Dermis microvascular lymphatic vessel endothelial cell (primary cell): ENCODE measurements at regions not wholly inside any gene's neighbourhood (a gene's known extent, or its start where the extent isn't known, plus 50 kb on each side); places are given as distances from the start of the nearest gene placed in this dataset.

Experiments
- DNase-seq, 2 donors: peaks; one replicate each; pipeline versions ENCODE4 v3.0.0 to v3.0.0-alpha.2; 2010; ENCODE audit warnings: low read depth in 2 of 2

- DNase-seq, result peak; percentile 9 to 19
These were observed 110.4 kb downstream of the DAD1 start for GRCh38 chr14:22478670-22479069.

DNA sequence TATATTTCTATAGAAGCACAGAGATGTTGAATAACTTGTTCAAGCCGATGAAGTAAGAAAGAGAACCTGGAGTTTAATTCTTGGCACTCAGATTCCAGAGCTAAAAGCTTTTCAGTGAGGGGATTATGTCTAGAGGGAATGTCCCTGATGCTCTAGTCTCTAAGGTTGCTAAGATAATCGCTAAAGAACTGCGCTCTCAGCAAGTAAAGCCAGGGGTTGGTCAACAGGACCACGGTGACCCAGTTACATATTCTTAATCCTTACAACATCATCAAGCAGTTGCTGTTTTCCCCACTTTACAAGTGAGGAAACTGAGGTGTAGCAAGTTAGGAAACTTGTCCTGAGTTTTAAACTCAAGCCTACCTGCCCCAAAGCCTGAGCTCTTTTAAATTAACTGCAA is 110.8 kb downstream of the DAD1 start:
- no peak for DNase-seq

DNA sequence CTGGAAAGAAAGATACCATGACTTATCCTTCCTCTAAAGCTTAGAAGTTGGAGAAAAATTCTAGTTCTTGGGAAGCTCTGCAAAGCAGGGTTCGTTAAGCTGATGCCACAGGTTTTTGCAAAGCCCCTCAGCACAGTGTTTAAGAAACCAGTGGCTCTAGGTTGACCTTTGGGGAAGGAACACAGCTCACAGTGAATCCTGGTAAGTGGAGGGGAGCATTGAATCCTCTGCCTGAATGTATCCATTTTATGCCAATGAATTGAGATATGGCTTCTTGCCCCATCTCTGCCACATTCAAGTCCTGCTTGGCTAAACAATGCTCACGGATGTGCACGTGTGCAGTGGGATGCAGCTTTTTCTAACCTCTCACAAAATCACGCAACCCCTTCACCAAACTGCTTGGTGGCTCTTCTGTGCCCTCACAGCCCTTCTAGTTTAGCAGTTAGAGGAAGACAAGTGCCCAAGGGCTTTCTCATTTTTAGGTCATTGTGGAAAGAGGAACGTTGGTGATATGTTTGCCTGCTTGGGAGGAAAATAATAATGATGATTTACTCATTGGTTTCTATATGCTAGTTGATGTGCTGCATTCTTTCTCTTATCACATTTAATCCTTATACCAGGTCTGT is 111.3 kb downstream of the DAD1 start:
- DNase-seq, result no peak

DNA sequence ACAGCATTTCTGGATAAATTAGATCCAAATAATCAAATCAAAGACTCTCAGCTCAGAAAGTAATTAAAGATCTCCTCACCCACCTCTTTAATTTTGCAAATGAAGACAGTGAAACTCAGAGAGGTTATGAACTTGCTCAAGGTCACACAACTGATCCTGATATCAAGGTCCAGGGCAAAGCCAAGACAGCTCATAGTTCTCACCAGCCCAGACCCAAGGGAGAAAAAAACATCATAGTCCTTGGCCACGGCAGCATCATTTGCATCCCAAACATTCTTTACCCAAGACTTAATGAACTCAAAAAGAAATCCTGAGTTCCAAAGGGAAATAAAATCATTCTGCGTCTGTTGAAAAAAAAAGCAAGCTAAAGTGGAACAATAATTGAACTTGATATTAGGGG is 112.1 kb downstream of the DAD1 start:
- no peak for DNase-seq

- no peak for DNase-seq
These were observed 112.8 kb downstream of the DAD1 start for GRCh38 chr14:22476005-22476751.

DNA sequence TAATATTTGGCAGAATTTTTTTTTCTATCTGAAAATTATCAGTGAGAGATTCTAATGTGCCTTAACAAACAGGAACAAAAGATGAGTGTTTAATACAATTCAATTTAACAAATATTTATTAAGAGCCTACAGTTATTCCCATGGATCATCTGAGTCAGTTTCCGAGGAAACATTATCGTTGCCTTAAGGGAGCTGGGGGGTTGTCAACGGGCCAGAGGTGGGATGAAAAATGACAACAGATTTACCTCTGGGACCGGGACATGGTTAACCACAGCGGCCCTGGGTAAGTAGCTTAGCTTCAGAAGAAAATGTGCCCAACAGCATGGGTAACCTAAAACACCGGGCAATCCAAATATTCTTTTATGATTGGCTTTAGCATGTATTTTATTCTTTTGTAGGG is 113.6 kb downstream of the DAD1 start:
- peak in 1 of 2 donors; percentile 42 for DNase-seq

- peak; percentile 36 to 86 for DNase-seq
These were observed 114.2 kb downstream of the DAD1 start for GRCh38 chr14:22474730-22475351.

DNA sequence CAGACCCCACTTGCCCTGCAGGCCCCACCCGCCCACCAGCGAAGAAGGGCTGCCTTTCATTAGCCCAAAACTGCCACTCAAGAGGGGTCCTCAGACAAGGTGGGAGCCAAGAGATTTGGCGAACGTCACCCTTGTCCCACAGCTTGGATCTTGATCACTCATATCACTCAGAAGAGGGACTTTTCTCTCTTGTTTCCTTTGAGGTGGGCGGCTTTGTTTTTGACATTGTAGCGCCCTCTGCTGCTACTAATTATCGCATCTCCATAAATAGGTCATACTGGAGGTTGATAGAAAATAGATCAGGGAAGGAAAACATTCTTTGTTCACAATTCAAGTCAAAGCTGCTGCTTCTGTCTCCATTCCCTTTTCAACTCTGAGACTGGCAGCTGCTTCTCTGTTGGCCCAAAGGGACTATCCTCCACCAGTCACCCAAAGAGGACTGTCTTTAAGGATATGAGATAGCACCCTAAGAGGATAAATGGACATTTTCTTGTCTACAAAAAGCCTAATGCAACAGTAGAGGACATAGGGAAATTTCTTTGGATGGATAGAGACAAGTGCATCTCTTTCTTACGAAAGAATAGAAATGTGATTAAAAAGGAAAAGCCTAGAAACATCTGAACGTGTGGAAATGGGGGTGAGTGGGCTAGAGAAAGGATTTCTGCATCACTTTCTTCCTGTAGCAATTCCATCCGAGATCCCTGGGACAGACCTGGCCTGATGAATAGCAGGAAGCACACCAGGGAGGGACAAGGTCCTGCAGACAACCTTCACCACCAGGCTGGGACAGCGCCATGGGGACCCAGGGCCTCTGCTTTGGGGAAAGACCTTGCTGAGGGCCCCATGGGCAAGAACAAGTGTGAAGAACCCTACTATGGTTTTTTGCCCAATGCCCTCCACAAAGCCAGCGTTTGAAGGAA is 115.8 kb downstream of the DAD1 start:
- DNase-seq, result peak; percentile 32 to 61

- no peak for DNase-seq
These were observed 116.6 kb downstream of the DAD1 start for GRCh38 chr14:22472466-22472865.

GRCh38 chr14:22471545-22472121 is 117.4 kb downstream of the DAD1 start:
- DNase-seq, result peak in 1 of 2 donors; percentile 21

GRCh38 chr14:22469538-22470303 is 119.3 kb downstream of the DAD1 start:
- DNase-seq, result peak in 1 of 2 donors; percentile 7

DNA sequence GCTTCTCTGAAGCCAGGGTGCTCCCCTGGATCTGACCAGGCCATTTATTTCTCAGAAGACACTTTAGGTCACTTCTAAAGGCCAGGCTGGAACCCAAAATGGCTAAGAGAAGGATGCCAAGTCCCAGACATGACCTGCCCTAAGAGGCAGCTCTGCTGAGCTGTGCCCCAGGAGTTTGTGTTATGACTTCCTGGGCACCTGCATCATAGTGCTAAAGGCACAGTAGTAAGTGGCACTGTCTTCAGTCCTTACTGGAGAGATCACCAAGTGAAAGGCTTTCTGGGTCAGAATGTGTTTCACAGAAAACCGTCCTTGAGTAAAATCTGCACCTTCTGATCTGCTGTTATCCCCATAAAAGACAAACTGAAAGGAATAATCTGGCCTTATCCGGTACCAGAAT is 120.2 kb downstream of the DAD1 start:
- no peak for DNase-seq

DNA sequence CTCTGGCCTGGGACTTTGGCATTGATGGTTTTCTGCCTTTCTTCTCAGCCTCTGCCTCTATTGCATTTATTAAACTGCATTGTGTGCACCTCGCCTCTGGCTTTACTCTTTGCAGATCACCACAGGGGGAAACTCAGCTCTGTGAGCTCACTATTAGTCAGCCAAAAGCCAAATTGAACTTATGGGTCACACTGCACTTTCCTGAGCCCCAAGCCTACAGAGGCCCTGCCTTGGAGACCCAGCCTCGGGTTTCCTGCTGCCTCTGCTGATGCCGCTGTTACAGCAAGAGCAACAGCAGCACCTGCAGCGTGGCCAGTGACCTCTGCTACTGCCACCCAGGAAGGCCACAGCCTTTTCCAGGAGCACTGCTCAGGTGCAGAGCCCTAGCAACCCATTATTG is 122.5 kb downstream of the DAD1 start:
- DNase-seq, result no peak

GRCh38 chr14:22465201-22465840 is 123.7 kb downstream of the DAD1 start:
- no peak for DNase-seq

GRCh38 chr14:22464422-22465142 is 124.4 kb downstream of the DAD1 start:
- DNase-seq, result no peak

GRCh38 chr14:22463763-22464173 is 125.3 kb downstream of the DAD1 start:
- DNase-seq, result no peak

DNA sequence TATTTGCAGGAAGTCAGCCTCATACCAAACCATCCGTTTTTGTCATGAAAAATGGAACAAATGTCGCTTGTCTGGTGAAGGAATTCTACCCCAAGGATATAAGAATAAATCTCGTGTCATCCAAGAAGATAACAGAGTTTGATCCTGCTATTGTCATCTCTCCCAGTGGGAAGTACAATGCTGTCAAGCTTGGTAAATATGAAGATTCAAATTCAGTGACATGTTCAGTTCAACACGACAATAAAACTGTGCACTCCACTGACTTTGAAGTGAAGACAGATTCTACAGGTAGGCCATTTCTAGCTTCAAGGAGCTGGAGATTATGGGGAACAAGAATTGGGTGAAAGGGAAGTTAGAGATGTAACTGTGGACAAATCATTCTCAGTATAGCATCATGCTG is 126.1 kb downstream of the DAD1 start:
- no peak for DNase-seq

GRCh38 chr14:22460461-22461195 is 128.4 kb downstream of the DAD1 start:
- no peak for DNase-seq

GRCh38 chr14:22458737-22459136 is 130.3 kb downstream of the DAD1 start:
- no peak for DNase-seq
